PC-3 (cell line): ENCODE measurements at regions not wholly inside any gene's neighbourhood (a gene's known extent, or its start where the extent isn't known, plus 50 kb on each side); places are given as distances from the start of the nearest gene placed in this dataset.

Experiments
- ATAC-seq: fragments of 200-7000 bp; cut with Tn5 transposase; 2 replicates; pipeline ENCODE4 v1.9.1; 2020; ENCODE audit warnings: mild to moderate bottlenecking, moderate library complexity
- BruUV-seq: library from RNA; stranded (reverse); fragments of 400-500 nt; replicated peaks from 2 replicates; lab custom pipeline; 2021; lab: Mats Ljungman, UMichigan
- CTCF ChIA-PET: fragments of 300-600 bp; sonication (Branson Sonifier 250); formaldehyde crosslinking; loops from one replicate; lab custom pipeline; 2022; ENCODE audit warnings: antibody characterized with exemption; lab: Charles Lee
- POLR2A ChIA-PET: fragments of 300-600 bp; sonication (Branson Sonifier 250); formaldehyde crosslinking; loops from one replicate; lab custom pipeline; 2022; ENCODE audit warnings: antibody characterized with exemption; ENCODE audit not compliant: unreplicated experiment; lab: Charles Lee
- DNase-seq: peaks from one replicate; pipeline ENCODE4 v3.0.0-alpha.2; 2015
- H2AFZ ChIP-seq: fragments of 300-600 bp; sonication (generic); 2 replicates; pipeline ENCODE4 v1.6.0; 2016; ENCODE audit warnings: antibody characterized with exemption, low read length
- H3F3A ChIP-seq: fragments of 300-600 bp; sonication (generic); one replicate; pipeline ENCODE4 v1.6.0; 2017; ENCODE audit warnings: antibody characterized with exemption, low read length, control low read depth, mild to moderate bottlenecking; ENCODE audit not compliant: unreplicated experiment
- H3K27ac ChIP-seq: fragments of 300-600 bp; sonication (generic); 2 replicates; pipeline ENCODE4 v1.5.1; 2016; ENCODE audit warnings: mild to moderate bottlenecking, low read length
- H3K27me3 ChIP-seq: fragments of 300-600 bp; sonication (generic); 2 replicates; pipeline ENCODE4 v1.6.1; 2016; ENCODE audit warnings: low read length, mixed read lengths
- H3K36me3 ChIP-seq: fragments of 300-600 bp; sonication (generic); 2 replicates; pipeline ENCODE4 v1.6.1; 2016; ENCODE audit warnings: low read depth, mixed run types, low read length, mixed read lengths
- H3K4me1 ChIP-seq: fragments of 300-600 bp; sonication (generic); 2 replicates; pipeline ENCODE4 v1.5.1; 2016; ENCODE audit warnings: low read length; ENCODE audit not compliant: insufficient read depth
- H3K4me2 ChIP-seq: fragments of 300-600 bp; sonication (generic); 2 replicates; pipeline ENCODE4 v1.6.0; 2016; ENCODE audit warnings: low read length
- H3K4me3 ChIP-seq: fragments of 300-600 bp; sonication (generic); 2 replicates; pipeline ENCODE4 v1.5.1; 2016; ENCODE audit warnings: mild to moderate bottlenecking, low read length, mixed read lengths
- H3K79me2 ChIP-seq: fragments of 300-600 bp; sonication (generic); 2 replicates; pipeline ENCODE4 v1.6.1; 2017; ENCODE audit warnings: low read length, mixed read lengths
- H3K9ac ChIP-seq: fragments of 300-600 bp; sonication (generic); 2 replicates; pipeline ENCODE4 v1.6.0; 2016; ENCODE audit warnings: mild to moderate bottlenecking, low read length
- H3K9me2 ChIP-seq: fragments of 300-600 bp; sonication (generic); replicated peaks from 2 replicates; pipeline ENCODE4 v1.6.1; 2016; ENCODE audit warnings: mixed run types, low read length, mixed read lengths
- H3K9me3 ChIP-seq: fragments of 300-600 bp; sonication (generic); 2 replicates; pipeline ENCODE4 v1.6.1; 2016; ENCODE audit warnings: low read length, mixed read lengths
- H4K20me1 ChIP-seq: fragments of 300-600 bp; sonication (generic); 2 replicates; pipeline ENCODE4 v1.6.1; 2016; ENCODE audit warnings: low read length, mixed read lengths
- EZH2 ChIP-seq: fragments of 300-600 bp; sonication (generic); IDR thresholded peaks from one replicate; pipeline ENCODE4 v1.6.1; 2017; ENCODE audit warnings: antibody characterized with exemption, mild to moderate bottlenecking, low read length; ENCODE audit not compliant: unreplicated experiment
- EZH2phosphoT487 ChIP-seq: fragments of 300-600 bp; sonication (generic); IDR thresholded peaks from 2 replicates; pipeline ENCODE4 v1.6.1; 2018; ENCODE audit warnings: mild to moderate bottlenecking, antibody characterized with exemption, low read length, borderline replicate concordance
- intact Hi-C: fragments of 100-400 bp; cut with micrococcal nuclease; formaldehyde crosslinking; loops from 2 replicates; pipeline ENCODE4 v1.9.0; 2023
- TF ChIP-seq, protein P1 (sequence below): fragments of 300-600 bp; sonication (generic); conservative IDR thresholded peaks from 2 replicates; pipeline ENCODE4 v1.5.1; 2017; ENCODE audit warnings: antibody characterized with exemption, low read depth, mild to moderate bottlenecking, low read length

GRCh38 chr4:123786920-123787319, 390.3 kb downstream of the SPRY1 start:
- DNase-seq (no peak), ATAC-seq (no peak)
- H4K20me1 ChIP-seq = no peaks in the 10 kb centered on the region
- no peaks in the 10 kb centered on the region for H3K9me2 ChIP-seq
- ChIA-PET CTCF (no interaction called here), POLR2A (no interaction called here)
- H3K9me3 ChIP-seq = no peaks in the 10 kb centered on the region
- no peaks in the 10 kb centered on the region for H3K27me3 ChIP-seq
- no TSS peak for BruUV-seq
- H3K79me2 ChIP-seq = no peaks in the 10 kb centered on the region
- no peak overlapping the region for H3K27ac ChIP-seq
- H2AFZ ChIP-seq = no peak overlapping the region
- H3F3A ChIP-seq = no peaks in the 10 kb centered on the region
- intact Hi-C loops = no loop called here
- H3K9ac ChIP-seq = no peak overlapping the region
- H3K36me3 ChIP-seq = no peaks in the 10 kb centered on the region
- no peak overlapping the region for H3K4me2 ChIP-seq
- H3K4me1 ChIP-seq = peaks cover 7% of the 10 kb centered on the region; the same call in 1 of the 2 replicates
- TF ChIP-seq, protein P1, sequence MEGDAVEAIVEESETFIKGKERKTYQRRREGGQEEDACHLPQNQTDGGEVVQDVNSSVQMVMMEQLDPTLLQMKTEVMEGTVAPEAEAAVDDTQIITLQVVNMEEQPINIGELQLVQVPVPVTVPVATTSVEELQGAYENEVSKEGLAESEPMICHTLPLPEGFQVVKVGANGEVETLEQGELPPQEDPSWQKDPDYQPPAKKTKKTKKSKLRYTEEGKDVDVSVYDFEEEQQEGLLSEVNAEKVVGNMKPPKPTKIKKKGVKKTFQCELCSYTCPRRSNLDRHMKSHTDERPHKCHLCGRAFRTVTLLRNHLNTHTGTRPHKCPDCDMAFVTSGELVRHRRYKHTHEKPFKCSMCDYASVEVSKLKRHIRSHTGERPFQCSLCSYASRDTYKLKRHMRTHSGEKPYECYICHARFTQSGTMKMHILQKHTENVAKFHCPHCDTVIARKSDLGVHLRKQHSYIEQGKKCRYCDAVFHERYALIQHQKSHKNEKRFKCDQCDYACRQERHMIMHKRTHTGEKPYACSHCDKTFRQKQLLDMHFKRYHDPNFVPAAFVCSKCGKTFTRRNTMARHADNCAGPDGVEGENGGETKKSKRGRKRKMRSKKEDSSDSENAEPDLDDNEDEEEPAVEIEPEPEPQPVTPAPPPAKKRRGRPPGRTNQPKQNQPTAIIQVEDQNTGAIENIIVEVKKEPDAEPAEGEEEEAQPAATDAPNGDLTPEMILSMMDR = no peak
- TF ChIP-seq EZH2 = no peak
- no peak for TF ChIP-seq EZH2phosphoT487
- H3K4me3 ChIP-seq = no peak overlapping the region

GRCh38 chr4:123787512-123788080, 391.0 kb downstream of the SPRY1 start:
- intact Hi-C loops = no loop called here
- no peak for TF ChIP-seq EZH2phosphoT487
- Histone ChIP-seq H3K27me3 (no peaks in the 10 kb centered on the region), H4K20me1 (no peaks in the 10 kb centered on the region), H2AFZ (no peak overlapping the region), H3K79me2 (no peaks in the 10 kb centered on the region), H3K9me2 (no peaks in the 10 kb centered on the region), H3K4me3 (no peak overlapping the region), H3K27ac (no peak overlapping the region), H3K4me2 (no peak overlapping the region), H3K9me3 (no peaks in the 10 kb centered on the region), H3F3A (no peaks in the 10 kb centered on the region), H3K9ac (no peak overlapping the region), H3K4me1 (peaks cover 7% of the 10 kb centered on the region; the same call in 1 of the 2 replicates), H3K36me3 (no peaks in the 10 kb centered on the region)
- POLR2A ChIA-PET = no interaction called here
- DNase-seq = no peak
- CTCF ChIA-PET = no interaction called here
- no TSS peak for BruUV-seq
- no peak for ATAC-seq

DNA sequence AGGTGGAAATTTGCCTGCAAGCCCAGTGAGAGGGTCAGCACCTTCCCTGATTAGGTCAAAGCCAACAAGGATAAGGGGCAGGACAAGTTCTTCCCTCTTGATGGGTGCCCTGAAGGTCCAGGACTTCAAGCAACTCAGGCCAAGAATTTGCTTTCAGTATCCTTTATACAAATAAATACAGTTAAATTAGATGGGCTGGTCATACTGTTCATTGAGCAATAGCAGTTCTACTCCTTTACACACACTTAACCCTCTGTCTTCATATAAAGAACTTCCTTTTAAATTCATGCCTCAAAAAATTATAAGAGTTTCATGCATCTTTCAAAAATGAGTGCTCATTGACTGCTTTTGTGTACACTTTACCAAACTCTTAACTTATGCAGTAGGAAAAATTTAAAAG, 392.0 kb downstream of the SPRY1 start:
- H2AFZ ChIP-seq = no peak overlapping the region
- no peaks in the 10 kb centered on the region for H4K20me1 ChIP-seq
- H3K9ac ChIP-seq = no peak overlapping the region
- no peaks in the 10 kb centered on the region for H3F3A ChIP-seq
- no peaks in the 10 kb centered on the region for H3K27me3 ChIP-seq
- no peaks in the 10 kb centered on the region for H3K79me2 ChIP-seq
- intact Hi-C loops = no loop called here
- TF ChIP-seq EZH2phosphoT487 = no peak
- TF ChIP-seq, protein P1 = no peak
- no peak for TF ChIP-seq EZH2
- ATAC-seq = no peak
- no TSS peak for BruUV-seq
- H3K9me2 ChIP-seq = no peaks in the 10 kb centered on the region
- POLR2A ChIA-PET = no interaction called here
- H3K4me1 ChIP-seq = peaks cover 4% of the 10 kb centered on the region; the same call in 1 of the 2 replicates
- H3K27ac ChIP-seq = no peak overlapping the region
- DNase-seq = no peak
- CTCF ChIA-PET = no interaction called here
- no peak overlapping the region for H3K4me2 ChIP-seq
- no peaks in the 10 kb centered on the region for H3K36me3 ChIP-seq
- H3K4me3 ChIP-seq = no peak overlapping the region
- H3K9me3 ChIP-seq = no peaks in the 10 kb centered on the region
